Duodenal mucosa (tissue), 2 donors: ENCODE measurements at regions not wholly inside any gene's neighbourhood (a gene's known extent, or its start where the extent isn't known, plus 50 kb on each side); places are given as distances from the start of the nearest gene placed in this dataset.

Experiments used
- H3K27ac ChIP-seq: one replicate; pipeline ENCODE4 v1.7.0; 2013; ENCODE audit warnings: low read depth, low read length
- H3K27me3 ChIP-seq, 2 donors: one replicate each; pipeline ENCODE4 v1.7.0; 2013; ENCODE audit warnings: low read length in 2 of 2, control low read depth in 1 of 2; ENCODE audit not compliant: insufficient read depth in 2 of 2, control insufficient read depth in 1 of 2
- H3K36me3 ChIP-seq, 2 donors: one replicate each; pipeline ENCODE4 v1.7.0; 2013; ENCODE audit warnings: low read length in 2 of 2, control low read depth in 1 of 2; ENCODE audit not compliant: insufficient read depth in 2 of 2, control insufficient read depth in 1 of 2
- H3K4me1 ChIP-seq, 2 donors: one replicate each; pipeline ENCODE4 v1.7.0; 2013; ENCODE audit warnings: low read length in 2 of 2, control low read depth in 1 of 2; ENCODE audit not compliant: insufficient read depth in 2 of 2, control insufficient read depth in 1 of 2
- H3K4me3 ChIP-seq, 2 donors: one replicate each; pipeline ENCODE4 v1.7.0; 2013; ENCODE audit warnings: low read length in 2 of 2, low read depth in 1 of 2
- H3K9ac ChIP-seq, 2 donors: one replicate each; pipeline ENCODE4 v1.7.0; 2013; ENCODE audit warnings: low read length in 2 of 2, low read depth in 1 of 2
- H3K9me3 ChIP-seq, 2 donors: one replicate each; pipeline ENCODE4 v1.7.0; 2013; ENCODE audit warnings: low read length in 2 of 2, control low read depth in 1 of 2; ENCODE audit not compliant: control insufficient read depth in 1 of 2

GRCh38 chr2:15807418-15808203 lies 132.7 kb upstream of the MYCN start:
- Histone ChIP-seq H3K27me3 (peaks cover 0 to 5% of the 10 kb centered on the region in 2 donors), H3K4me3 (no peak overlapping the region)

GRCh38 chr2:15808204-15808910 lies 132.0 kb upstream of the MYCN start:
- Histone ChIP-seq H3K4me3 (no peak overlapping the region), H3K27ac (no peak overlapping the region), H3K4me1 (no peaks in the 10 kb centered on the region), H3K27me3 (peaks cover 0 to 5% of the 10 kb centered on the region in 2 donors), H3K36me3 (no peaks in the 10 kb centered on the region), H3K9ac (no peak overlapping the region), H3K9me3 (no peaks in the 10 kb centered on the region)

More at GRCh38 chr2:15807418-15808203, 132.7 kb upstream of the MYCN start:
- Histone ChIP-seq H3K4me1 (no peaks in the 10 kb centered on the region), H3K36me3 (no peaks in the 10 kb centered on the region), H3K9ac (no peak overlapping the region), H3K9me3 (no peaks in the 10 kb centered on the region), H3K27ac (no peak overlapping the region)

GRCh38 chr2:15808944-15809343 lies 131.4 kb upstream of the MYCN start:
- Histone ChIP-seq H3K9me3 (no peaks in the 10 kb centered on the region), H3K4me1 (no peaks in the 10 kb centered on the region), H3K27ac (no peak overlapping the region), H3K4me3 (no peak overlapping the region), H3K27me3 (peaks cover 0 to under 1% of the 10 kb centered on the region in 2 donors), H3K36me3 (no peaks in the 10 kb centered on the region), H3K9ac (no peak overlapping the region)

- no peaks in the 10 kb centered on the region for H3K9me3 ChIP-seq
- no peak overlapping the region for H3K9ac ChIP-seq
- no peaks in the 10 kb centered on the region for H3K4me1 ChIP-seq
- H3K27ac ChIP-seq: no peak overlapping the region
- H3K36me3 ChIP-seq: no peaks in the 10 kb centered on the region
- H3K27me3 ChIP-seq: no peaks in the 10 kb centered on the region
- no peak overlapping the region for H3K4me3 ChIP-seq
These were observed 130.9 kb upstream of the MYCN start for GRCh38 chr2:15809404-15809803.

GRCh38 chr2:15810477-15811150 lies 129.7 kb upstream of the MYCN start:
- Histone ChIP-seq H3K4me3 (no peak overlapping the region), H3K27ac (no peak overlapping the region), H3K36me3 (no peaks in the 10 kb centered on the region), H3K9ac (no peak overlapping the region), H3K9me3 (no peaks in the 10 kb centered on the region), H3K27me3 (no peaks in the 10 kb centered on the region), H3K4me1 (no peaks in the 10 kb centered on the region)

- Histone ChIP-seq H3K27me3 (no peaks in the 10 kb centered on the region), H3K9me3 (no peaks in the 10 kb centered on the region), H3K36me3 (no peaks in the 10 kb centered on the region), H3K27ac (no peak overlapping the region), H3K4me1 (no peaks in the 10 kb centered on the region), H3K4me3 (no peak overlapping the region), H3K9ac (no peak overlapping the region)
These were observed 129.0 kb upstream of the MYCN start for GRCh38 chr2:15811367-15811766.

GRCh38 chr2:15812187-15812780 lies 128.1 kb upstream of the MYCN start:
- no peaks in the 10 kb centered on the region for H3K9me3 ChIP-seq
- no peak overlapping the region for H3K4me3 ChIP-seq
- H3K27me3 ChIP-seq: peaks cover 0 to 6% of the 10 kb centered on the region in 2 donors
- H3K9ac ChIP-seq: no peak overlapping the region
- no peaks in the 10 kb centered on the region for H3K36me3 ChIP-seq
- no peaks in the 10 kb centered on the region for H3K4me1 ChIP-seq
- H3K27ac ChIP-seq: no peak overlapping the region

GRCh38 chr2:15813481-15814266 lies 126.7 kb upstream of the MYCN start:
- Histone ChIP-seq H3K9me3 (no peaks in the 10 kb centered on the region), H3K4me1 (no peaks in the 10 kb centered on the region), H3K27me3 (peaks cover 0 to 6% of the 10 kb centered on the region in 2 donors)

GRCh38 chr2:15814403-15814802 lies 125.9 kb upstream of the MYCN start:
- no peak overlapping the region for H3K4me3 ChIP-seq
- peaks cover 0 to 6% of the 10 kb centered on the region in 2 donors for H3K27me3 ChIP-seq
- no peaks in the 10 kb centered on the region for H3K9me3 ChIP-seq
- no peaks in the 10 kb centered on the region for H3K36me3 ChIP-seq
- H3K9ac ChIP-seq: no peak overlapping the region
- no peaks in the 10 kb centered on the region for H3K4me1 ChIP-seq
- H3K27ac ChIP-seq: no peak overlapping the region

More at GRCh38 chr2:15813481-15814266, 126.7 kb upstream of the MYCN start:
- Histone ChIP-seq H3K27ac (no peak overlapping the region), H3K4me3 (no peak overlapping the region), H3K9ac (no peak overlapping the region), H3K36me3 (no peaks in the 10 kb centered on the region)
